ENCODE measurements at regions not wholly inside any gene's neighbourhood (a gene's known extent, or its start where the extent isn't known, plus 50 kb on each side); places are given as distances from the start of the nearest gene placed in this dataset.

GRCh38 chr7:118858651-118859149 is 634.2 kb downstream of the ANKRD7 start (continued):
- TF ChIP-seq PAX8 (IDR thresholded peaks at IDR 0.05) (no peak), ZNF217 (IDR thresholded peaks at IDR 0.05) (no peak)

GRCh38 chr7:118861581-118861980 is 637.1 kb downstream of the ANKRD7 start:
- POLR2A ChIA-PET: no interaction called here
- Histone ChIP-seq H3K36me3 (ENCODE audit: control insufficient read depth in 2 of 2, insufficient read depth in 2 of 2, low read length in 1 of 2) (no peaks in the 10 kb centered on the region), H3K9me3 (replicated peaks; ENCODE audit: control insufficient read depth, insufficient read depth, low read length) (no peaks in the 10 kb centered on the region), H3K27me3 (replicated peaks in 1 of 2; ENCODE audit: control insufficient read depth in 2 of 2, insufficient read depth in 2 of 2, low read length in 1 of 2) (no peaks in the 10 kb centered on the region), H4K20me1 (ENCODE audit: control insufficient read depth, insufficient read depth) (no peaks in the 10 kb centered on the region), H3K4me1 (ENCODE audit: control insufficient read depth, insufficient read depth, low read length) (no peaks in the 10 kb centered on the region), H3K79me2 (ENCODE audit: control insufficient read depth, insufficient read depth, low read length) (no peaks in the 10 kb centered on the region), H3K9ac (ENCODE audit: control insufficient read depth, insufficient read depth, low read length) (no peak overlapping the region), H2AFZ (ENCODE audit: control insufficient read depth, low read depth, low read length) (no peak overlapping the region), H3K27ac (ENCODE audit: control insufficient read depth, insufficient read depth) (no peak overlapping the region), H3K4me2 (ENCODE audit: control insufficient read depth, insufficient read depth) (no peak overlapping the region), H3K4me3 (no peak overlapping the region)
- intact Hi-C loops (cut with micrococcal nuclease; ENCODE audit: unreplicated experiment) (no loop called here), in situ Hi-C loops (cut with MboI) (no loop called here)
- DNase-seq (ENCODE audit: low read depth, low spot score): no peak
- ATAC-seq: no peak
- RAD21 ChIA-PET (ENCODE audit: unreplicated experiment): no interaction called here
- 35% methylated on average over 2 of the region's 2 CpGs for WGBS (ENCODE audit: insufficient coverage, insufficient replicate concordance, low lambda C conversion rate, missing lambda C conversion rate)
- FAIRE-seq: no peak
- CTCF ChIA-PET: no interaction called here
- SMC1A ChIA-PET (ENCODE audit: uncharacterized antibody, unreplicated experiment): no interaction called here
- no TSS peak for BruUV-seq (replicated peaks)
- TF ChIP-seq CUX1 (IDR thresholded peaks at IDR 0.05; ENCODE audit: insufficient replicate concordance, low read depth, low read length): no peak
- TF ChIP-seq FOS (IDR thresholded peaks at IDR 0.05; ENCODE audit: borderline replicate concordance, extremely low read depth, insufficient read length): no peak
- no peak for TF ChIP-seq CEBPZ (IDR thresholded peaks at IDR 0.05; ENCODE audit: low read depth, low read length)
- TF ChIP-seq KAT2A (conservative IDR thresholded peaks at IDR 0.05; ENCODE audit: control insufficient read depth, low read depth, low read length): no peak
- TF ChIP-seq REST (IDR thresholded peaks at IDR 0.05; ENCODE audit: low read depth, low read length): no peak
- TF ChIP-seq POLR2A (IDR thresholded peaks at IDR 0.05; ENCODE audit: low read depth, low read length): no peak
- TF ChIP-seq SMC3 (IDR thresholded peaks at IDR 0.05; ENCODE audit: borderline replicate concordance, low read length): no peak
- TF ChIP-seq MEF2B (IDR thresholded peaks at IDR 0.05; ENCODE audit: partially characterized antibody, poor library complexity, severe bottlenecking): no peak
